ENCODE measurements at regions not wholly inside any gene's neighbourhood (a gene's known extent, or its start where the extent isn't known, plus 50 kb on each side); places are given as distances from the start of the nearest gene placed in this dataset.

DNA sequence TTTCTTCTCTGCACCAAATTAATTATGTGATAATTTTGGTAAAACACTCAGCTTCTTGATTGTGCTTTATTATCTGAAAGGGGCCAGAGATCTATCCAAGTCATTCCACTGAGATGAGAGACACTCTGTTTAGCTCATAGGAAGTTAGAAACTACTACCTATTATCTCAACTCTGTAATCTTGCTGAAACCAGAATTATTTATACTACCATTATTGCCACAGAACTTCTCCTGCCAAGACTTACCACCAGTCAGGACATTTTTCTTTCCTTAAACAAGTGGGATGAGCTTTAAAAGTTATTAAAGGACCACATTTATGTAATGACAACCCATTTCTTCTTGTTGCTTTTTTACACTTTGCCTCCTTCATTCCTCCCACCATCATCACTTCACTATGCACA is 855.6 kb upstream of the PIK3C3 start:
- no peak overlapping the region for H3K4me3 ChIP-seq
- intact Hi-C loops (cut with DNase I): loop anchor here in 1 of 10 donors (10.0 kb wide), 1 partner anchor 665 kb away; no protein-coding TSS in a partner anchor
- no peaks in the 10 kb centered on the region for H3K27me3 ChIP-seq
- H3K36me3 ChIP-seq: no peaks in the 10 kb centered on the region
- no peak for ATAC-seq
- H3K4me1 ChIP-seq: no peaks in the 10 kb centered on the region
- TF ChIP-seq, protein P1, sequence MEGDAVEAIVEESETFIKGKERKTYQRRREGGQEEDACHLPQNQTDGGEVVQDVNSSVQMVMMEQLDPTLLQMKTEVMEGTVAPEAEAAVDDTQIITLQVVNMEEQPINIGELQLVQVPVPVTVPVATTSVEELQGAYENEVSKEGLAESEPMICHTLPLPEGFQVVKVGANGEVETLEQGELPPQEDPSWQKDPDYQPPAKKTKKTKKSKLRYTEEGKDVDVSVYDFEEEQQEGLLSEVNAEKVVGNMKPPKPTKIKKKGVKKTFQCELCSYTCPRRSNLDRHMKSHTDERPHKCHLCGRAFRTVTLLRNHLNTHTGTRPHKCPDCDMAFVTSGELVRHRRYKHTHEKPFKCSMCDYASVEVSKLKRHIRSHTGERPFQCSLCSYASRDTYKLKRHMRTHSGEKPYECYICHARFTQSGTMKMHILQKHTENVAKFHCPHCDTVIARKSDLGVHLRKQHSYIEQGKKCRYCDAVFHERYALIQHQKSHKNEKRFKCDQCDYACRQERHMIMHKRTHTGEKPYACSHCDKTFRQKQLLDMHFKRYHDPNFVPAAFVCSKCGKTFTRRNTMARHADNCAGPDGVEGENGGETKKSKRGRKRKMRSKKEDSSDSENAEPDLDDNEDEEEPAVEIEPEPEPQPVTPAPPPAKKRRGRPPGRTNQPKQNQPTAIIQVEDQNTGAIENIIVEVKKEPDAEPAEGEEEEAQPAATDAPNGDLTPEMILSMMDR (IDR thresholded peaks at IDR 0.05): no peak
- no peak for TF ChIP-seq POLR2A (IDR thresholded peaks at IDR 0.05)
- no peak for DNase-seq
- H3K9me3 ChIP-seq: peaks cover 0 to 16% (median 6%) of the 10 kb centered on the region in 12 donors
- H3K27ac ChIP-seq: no peak overlapping the region

DNA sequence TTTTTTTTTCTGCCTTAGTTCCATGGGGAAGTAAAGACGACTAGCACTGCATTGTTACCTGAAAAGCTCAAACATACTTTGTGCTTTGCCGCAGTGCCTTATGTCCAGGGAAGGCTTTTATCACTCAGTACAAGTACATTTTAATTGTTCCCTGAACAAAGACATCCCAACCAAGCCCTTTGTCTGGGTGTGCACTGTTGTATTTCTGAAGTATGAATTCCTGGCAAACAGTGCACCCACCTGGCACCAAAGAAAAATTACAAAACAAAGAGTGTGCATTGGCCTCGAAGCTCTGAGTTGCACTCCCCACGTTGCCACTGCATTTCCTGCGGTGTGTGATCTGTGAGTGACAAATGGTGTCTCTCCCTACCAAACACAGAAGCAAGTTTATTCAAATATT is 858.5 kb upstream of the PIK3C3 start:
- H3K4me1 ChIP-seq: no peaks in the 10 kb centered on the region
- no peaks in the 10 kb centered on the region for H3K9me3 ChIP-seq
- H3K27ac ChIP-seq: no peak overlapping the region
- TF ChIP-seq, protein P1 (IDR thresholded peaks at IDR 0.05): peak in 3 of 12 donors; percentile 14 to 16 (median 16)
- TF ChIP-seq POLR2A (IDR thresholded peaks at IDR 0.05): no peak
- WGBS, 4 donors: 22 to 25% (median 24%) methylated on average over 5 of the region's 5 CpGs
- no peak for DNase-seq
- H3K4me3 ChIP-seq: no peak overlapping the region
- ATAC-seq: peak in 3 of 4 donors; percentile 31 to 67 (median 49)
- no peaks in the 10 kb centered on the region for H3K36me3 ChIP-seq
- intact Hi-C loops (cut with DNase I): loop anchor here in 1 of 10 donors (10.0 kb wide), 1 partner anchor 662 kb away; no protein-coding TSS in a partner anchor
- no peaks in the 10 kb centered on the region for H3K27me3 ChIP-seq

DNA sequence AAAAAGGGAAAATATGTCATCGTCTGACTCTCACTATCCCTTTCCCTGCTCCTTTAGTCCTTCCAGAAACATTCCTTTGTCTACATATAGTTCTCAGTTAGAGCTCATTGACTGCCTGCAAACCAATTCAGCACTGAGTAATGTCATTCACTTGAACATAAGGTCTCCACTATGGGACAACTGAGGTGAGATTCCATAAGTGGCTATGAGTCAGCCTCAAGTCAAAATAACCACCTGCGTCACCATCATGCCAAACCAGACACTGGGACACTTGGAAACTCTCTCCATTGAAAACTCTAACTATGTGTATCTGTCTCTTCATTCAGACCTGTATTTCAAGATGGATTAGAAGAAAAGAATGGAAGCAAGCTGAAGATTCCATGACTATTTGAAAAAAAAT is 878.0 kb upstream of the PIK3C3 start:
- no peak for ATAC-seq
- H3K4me3 ChIP-seq: no peak overlapping the region
- no peaks in the 10 kb centered on the region for H3K4me1 ChIP-seq
- no peaks in the 10 kb centered on the region for H3K36me3 ChIP-seq
- no peak for TF ChIP-seq POLR2A (IDR thresholded peaks at IDR 0.05)
- TF ChIP-seq, protein P1 (IDR thresholded peaks at IDR 0.05): no peak
- H3K27ac ChIP-seq: no peak overlapping the region
- 84 to 94% (median 88%) methylated on average over 2 of the region's 2 CpGs for WGBS, 4 donors
- no peaks in the 10 kb centered on the region for H3K27me3 ChIP-seq
- intact Hi-C loops (cut with DNase I): no loop called here
- no peak for DNase-seq
- H3K9me3 ChIP-seq: no peaks in the 10 kb centered on the region

DNA sequence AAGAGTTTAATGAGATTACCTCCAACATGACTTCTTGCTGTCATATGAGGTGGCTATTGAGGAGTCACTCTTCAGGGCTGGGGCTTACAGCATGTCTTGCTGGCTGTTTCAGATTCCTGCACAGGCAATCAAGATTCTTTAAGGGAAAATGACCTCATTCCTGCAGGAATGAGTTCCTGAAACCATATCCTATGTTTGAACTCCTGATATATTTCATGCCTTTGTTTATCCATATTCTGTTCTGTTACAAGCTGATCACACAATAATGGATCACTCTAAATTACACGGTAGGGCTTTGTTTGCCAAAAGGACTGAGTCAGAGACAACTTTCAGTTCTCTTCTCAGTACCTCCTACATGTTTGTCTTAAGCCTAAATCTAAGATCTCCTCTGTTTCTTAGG is 879.8 kb upstream of the PIK3C3 start:
- H3K4me3 ChIP-seq: no peak overlapping the region
- H3K36me3 ChIP-seq: no peaks in the 10 kb centered on the region
- H3K9me3 ChIP-seq: no peaks in the 10 kb centered on the region
- no peaks in the 10 kb centered on the region for H3K4me1 ChIP-seq
- DNase-seq (no peak), ATAC-seq (no peak)
- H3K27ac ChIP-seq: no peak overlapping the region
- intact Hi-C loops (cut with DNase I): no loop called here
- H3K27me3 ChIP-seq: no peaks in the 10 kb centered on the region
- no peak for TF ChIP-seq POLR2A (IDR thresholded peaks at IDR 0.05)
- TF ChIP-seq, protein P1 (IDR thresholded peaks at IDR 0.05): no peak
- 58 to 70% (median 64%) methylated on average over 1 of the region's 1 CpG for WGBS, 4 donors
